ENCODE measurements at regions not wholly inside any gene's neighbourhood (a gene's known extent, or its start where the extent isn't known, plus 50 kb on each side); places are given as distances from the start of the nearest gene placed in this dataset.

DNA sequence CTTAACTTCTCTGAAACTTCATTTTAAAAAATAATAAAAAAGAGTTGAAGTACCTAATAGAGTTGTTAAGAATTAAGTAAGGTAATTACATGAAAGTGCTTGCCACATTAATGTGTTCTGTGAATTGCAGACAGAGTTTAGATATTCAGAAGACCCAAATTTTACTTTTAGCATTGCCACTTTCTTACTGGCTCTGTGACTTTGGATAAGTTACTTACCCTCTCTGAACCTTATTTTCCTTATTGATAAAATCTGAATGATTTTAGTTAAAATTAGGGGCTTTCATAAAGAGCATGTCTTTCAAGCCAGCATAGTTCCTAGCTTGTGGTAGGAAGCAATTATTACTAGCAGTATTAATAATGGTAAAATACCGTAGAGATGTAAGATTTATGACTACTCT is 101.2 kb upstream of the CREB1 start:
- 80 to 94% (median 90%) methylated on average over 1 of the region's 1 CpG for WGBS, 5 donors

DNA sequence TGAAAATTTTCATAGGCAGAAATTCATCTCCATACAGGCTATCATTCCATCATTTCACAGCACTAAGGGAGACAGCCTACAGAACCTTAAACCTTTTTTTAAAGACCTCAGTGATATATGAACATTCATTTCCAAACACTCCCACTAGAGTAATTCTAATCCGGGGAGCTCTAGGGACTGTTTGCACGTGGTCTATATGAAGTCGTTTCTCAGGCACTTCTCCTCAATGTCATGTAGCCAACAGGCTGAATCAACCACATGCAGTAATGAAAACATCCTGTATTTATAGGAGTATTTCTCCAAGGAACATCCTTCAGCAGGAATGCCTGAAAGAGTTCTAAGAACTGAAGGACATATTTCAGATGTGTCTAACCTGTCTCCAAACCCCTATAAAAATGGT is 97.3 kb upstream of the CREB1 start:
- no peak overlapping the region for H3K27ac ChIP-seq
- no peaks in the 10 kb centered on the region for H3K36me3 ChIP-seq
- H3K4me1 ChIP-seq = no peaks in the 10 kb centered on the region
- no peaks in the 10 kb centered on the region for H3K9me3 ChIP-seq
- 51 to 84% (median 75%) methylated on average over 3 of the region's 3 CpGs for WGBS, 5 donors
- DNase-seq = no peak
- no peaks in the 10 kb centered on the region for H3K27me3 ChIP-seq (replicated peaks in 1 of 7)
- intact Hi-C loops (cut with DNase I; ENCODE audit: low total_unique reads) = no loop called here
- TF ChIP-seq POLR2A (IDR thresholded peaks at IDR 0.05) = no peak
- no peak for TF ChIP-seq POLR2AphosphoS5 (IDR thresholded peaks at IDR 0.05)
- TF ChIP-seq CTCF (IDR thresholded peaks at IDR 0.05 in 8 of 11, conservative IDR thresholded peaks at IDR 0.05 in 3 of 11) = no peak
- no peak overlapping the region for H3K4me3 ChIP-seq

More for the DNA sequence above, 101.2 kb upstream of the CREB1 start:
- no peak overlapping the region for H3K4me3 ChIP-seq
- no peaks in the 10 kb centered on the region for H3K4me1 ChIP-seq
- no peaks in the 10 kb centered on the region for H3K36me3 ChIP-seq
- DNase-seq = no peak
- no peaks in the 10 kb centered on the region for H3K27me3 ChIP-seq (replicated peaks in 1 of 7)
- H3K9me3 ChIP-seq = no peaks in the 10 kb centered on the region
- H3K27ac ChIP-seq = no peak overlapping the region
- TF ChIP-seq POLR2AphosphoS5 (IDR thresholded peaks at IDR 0.05) (no peak), CTCF (IDR thresholded peaks at IDR 0.05 in 8 of 11, conservative IDR thresholded peaks at IDR 0.05 in 3 of 11) (no peak), POLR2A (IDR thresholded peaks at IDR 0.05) (no peak)
- intact Hi-C loops (cut with DNase I; ENCODE audit: low total_unique reads) = no loop called here

GRCh38 chr2:207434306-207434705 is 95.5 kb upstream of the CREB1 start:
- Histone ChIP-seq H3K36me3 (no peaks in the 10 kb centered on the region), H3K4me3 (no peak overlapping the region), H3K27ac (no peak overlapping the region), H3K4me1 (no peaks in the 10 kb centered on the region), H3K27me3 (replicated peaks in 1 of 7) (no peaks in the 10 kb centered on the region), H3K9me3 (no peaks in the 10 kb centered on the region)
- intact Hi-C loops (cut with DNase I; ENCODE audit: low total_unique reads) = no loop called here
- TF ChIP-seq POLR2A (IDR thresholded peaks at IDR 0.05) (no peak), POLR2AphosphoS5 (IDR thresholded peaks at IDR 0.05) (no peak), CTCF (IDR thresholded peaks at IDR 0.05 in 8 of 11, conservative IDR thresholded peaks at IDR 0.05 in 3 of 11) (no peak)
- no peak for DNase-seq
- 41 to 96% (median 90%) methylated on average over 1 of the region's 1 CpG for WGBS, 5 donors

- intact Hi-C loops (cut with DNase I; ENCODE audit: low total_unique reads) = no loop called here
- no peaks in the 10 kb centered on the region for H3K36me3 ChIP-seq
Measured at GRCh38 chr2:207434899-207435465, 94.8 kb upstream of the CREB1 start.

More at GRCh38 chr2:207434899-207435465, 94.8 kb upstream of the CREB1 start:
- H3K27me3 ChIP-seq (replicated peaks in 1 of 7) = no peaks in the 10 kb centered on the region
- no peak overlapping the region for H3K4me3 ChIP-seq
- TF ChIP-seq POLR2A (IDR thresholded peaks at IDR 0.05) (no peak), POLR2AphosphoS5 (IDR thresholded peaks at IDR 0.05) (no peak), CTCF (IDR thresholded peaks at IDR 0.05 in 8 of 11, conservative IDR thresholded peaks at IDR 0.05 in 3 of 11) (no peak)
- H3K4me1 ChIP-seq = no peaks in the 10 kb centered on the region
- H3K27ac ChIP-seq = no peak overlapping the region
- no peak for DNase-seq
- H3K9me3 ChIP-seq = peaks cover 0 to 3% (median 0%) of the 10 kb centered on the region in 8 donors
- 83 to 92% (median 87%) methylated on average over 4 of the region's 4 CpGs for WGBS, 5 donors
